Tongue (tissue), 1 donor: ENCODE measurements at regions not wholly inside any gene's neighbourhood (a gene's known extent, or its start where the extent isn't known, plus 50 kb on each side); places are given as distances from the start of the nearest gene placed in this dataset.

ENCODE experiments used
- DNase-seq: peaks from one replicate; pipeline ENCODE4 v3.0.0-alpha.2; 2015

DNA sequence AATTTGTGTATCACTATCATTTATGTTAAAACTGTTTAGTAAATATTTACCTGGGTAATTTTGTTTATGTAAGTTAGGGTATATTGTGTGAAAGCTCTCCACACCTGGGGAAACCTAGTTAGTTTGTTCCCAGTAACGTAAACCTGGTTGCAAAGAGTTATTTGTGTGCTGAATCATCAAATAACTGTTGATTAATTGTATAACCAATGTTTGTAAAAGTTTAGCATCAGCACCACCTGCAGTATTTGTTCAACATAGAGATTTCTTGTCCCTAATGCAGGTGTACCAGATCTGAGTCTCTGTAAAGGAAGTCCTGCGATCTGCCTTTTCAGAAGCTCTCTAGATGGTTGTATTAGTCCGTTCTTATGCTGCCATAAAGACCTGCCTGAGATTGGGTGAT is 440.4 kb downstream of the COL12A1 start:
- no peak for DNase-seq

DNA sequence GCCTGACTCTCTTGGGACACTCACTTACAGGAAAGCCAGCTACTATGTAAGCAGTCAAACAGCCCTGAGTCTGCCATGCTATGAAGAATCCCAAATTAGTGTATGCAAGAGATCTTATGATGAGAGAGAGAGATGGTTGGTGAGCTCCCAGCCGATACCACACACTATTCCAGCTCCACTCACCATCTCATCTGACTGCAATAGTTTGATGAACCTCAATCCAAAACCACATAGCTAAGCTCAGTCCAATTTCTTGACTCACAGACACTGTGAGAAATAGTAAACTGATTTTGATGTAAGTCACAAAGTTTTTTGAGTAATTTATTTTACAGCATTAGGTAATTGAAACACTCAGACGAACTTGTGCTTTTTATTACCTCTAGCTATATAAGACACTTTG is 441.4 kb downstream of the COL12A1 start:
- no peak for DNase-seq

DNA sequence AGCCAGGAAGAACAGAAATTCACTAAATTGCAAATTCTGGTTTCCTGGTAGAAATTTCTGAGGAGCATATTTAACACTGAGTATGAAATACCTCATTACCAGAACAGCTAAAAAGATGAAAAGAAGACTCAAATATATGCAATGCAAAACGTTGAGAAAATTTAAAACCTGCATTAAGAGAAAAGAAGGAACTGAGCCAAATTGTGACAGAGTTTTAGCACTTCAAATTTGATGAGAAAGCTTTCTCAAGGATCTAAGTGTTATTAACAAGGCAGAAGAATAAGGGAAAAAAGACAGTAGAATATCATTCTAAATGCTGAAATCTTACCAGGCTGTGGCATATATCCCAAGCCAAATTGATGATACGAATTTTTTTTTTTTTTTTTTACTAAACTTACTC is 443.0 kb downstream of the COL12A1 start:
- DNase-seq, result no peak

DNA sequence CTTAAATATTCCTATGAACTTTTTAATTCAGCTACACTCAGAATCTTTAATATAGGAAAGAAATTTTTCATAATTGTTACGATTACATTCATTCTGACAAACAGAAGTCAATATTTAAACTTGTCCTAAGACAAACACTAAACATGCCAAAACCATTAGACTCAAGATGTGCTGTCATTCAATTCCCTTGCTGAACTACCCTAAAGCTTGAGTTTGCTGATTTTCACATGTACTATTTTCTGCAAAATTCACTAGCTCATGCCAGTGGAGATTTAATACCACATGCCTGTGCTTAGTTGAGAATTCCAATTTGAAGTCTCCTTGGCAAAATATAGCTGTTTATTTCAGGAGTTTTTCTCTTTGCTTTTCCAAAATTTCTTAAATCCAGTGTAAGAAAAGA is 448.0 kb downstream of the COL12A1 start:
- no peak for DNase-seq

DNA sequence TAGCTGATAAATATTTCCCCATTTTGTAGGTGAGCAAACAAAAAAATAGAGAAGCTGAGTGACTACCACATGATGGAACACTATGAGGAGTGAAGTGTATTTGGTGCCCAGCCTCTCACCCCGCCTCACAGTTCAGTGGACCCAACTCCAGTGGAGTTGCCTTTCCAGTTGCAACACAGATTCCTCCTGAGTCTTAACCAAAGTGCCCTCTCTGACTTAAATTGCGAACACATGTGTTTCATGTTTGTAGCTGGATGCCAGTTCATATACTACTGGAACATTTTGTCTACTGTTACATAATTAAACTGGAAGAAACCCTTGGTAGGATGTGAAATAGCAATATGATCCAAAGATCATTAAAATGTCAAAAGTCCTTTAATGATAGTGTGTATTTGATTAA is 448.9 kb downstream of the COL12A1 start:
- DNase-seq, result no peak

DNA sequence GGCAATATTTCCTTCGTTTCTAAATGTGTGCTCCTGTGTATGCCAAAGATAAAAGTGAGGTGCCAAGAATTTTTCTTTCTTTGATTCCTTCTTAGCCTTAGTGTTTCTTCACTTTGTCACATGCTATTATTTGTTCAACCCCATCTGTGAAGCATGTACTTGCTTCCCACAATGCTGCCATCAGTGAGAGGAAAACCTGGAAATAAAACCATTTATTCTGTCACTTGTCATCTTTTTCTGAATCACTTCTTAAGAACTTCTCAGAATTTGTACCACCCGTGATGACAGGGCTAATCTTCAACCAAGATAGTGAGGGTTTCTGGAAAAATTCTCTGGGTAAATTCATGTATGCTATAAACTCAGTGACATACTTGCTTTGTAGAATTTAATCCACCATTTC is 450.1 kb downstream of the COL12A1 start:
- DNase-seq, result no peak

DNA sequence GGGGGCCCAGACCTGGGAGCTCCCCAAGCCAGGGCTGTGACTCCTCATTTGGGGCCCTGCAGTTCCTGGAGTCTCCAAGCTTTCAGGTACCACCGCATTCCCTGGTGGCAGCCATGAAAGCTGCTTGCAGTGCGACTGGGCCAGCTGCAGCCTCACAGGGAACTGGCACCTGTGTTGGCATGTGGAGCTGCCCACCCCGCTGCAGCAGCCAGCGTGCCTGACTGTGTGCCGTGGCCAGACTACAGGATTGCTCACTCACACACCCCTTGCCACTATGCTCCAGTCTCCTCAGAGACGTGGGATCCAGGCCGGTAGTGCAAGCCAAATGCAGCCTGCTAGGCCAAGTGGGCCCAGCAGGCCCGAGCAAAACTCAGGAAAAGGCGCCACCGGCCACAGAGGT is 450.7 kb downstream of the COL12A1 start:
- no peak for DNase-seq

DNA sequence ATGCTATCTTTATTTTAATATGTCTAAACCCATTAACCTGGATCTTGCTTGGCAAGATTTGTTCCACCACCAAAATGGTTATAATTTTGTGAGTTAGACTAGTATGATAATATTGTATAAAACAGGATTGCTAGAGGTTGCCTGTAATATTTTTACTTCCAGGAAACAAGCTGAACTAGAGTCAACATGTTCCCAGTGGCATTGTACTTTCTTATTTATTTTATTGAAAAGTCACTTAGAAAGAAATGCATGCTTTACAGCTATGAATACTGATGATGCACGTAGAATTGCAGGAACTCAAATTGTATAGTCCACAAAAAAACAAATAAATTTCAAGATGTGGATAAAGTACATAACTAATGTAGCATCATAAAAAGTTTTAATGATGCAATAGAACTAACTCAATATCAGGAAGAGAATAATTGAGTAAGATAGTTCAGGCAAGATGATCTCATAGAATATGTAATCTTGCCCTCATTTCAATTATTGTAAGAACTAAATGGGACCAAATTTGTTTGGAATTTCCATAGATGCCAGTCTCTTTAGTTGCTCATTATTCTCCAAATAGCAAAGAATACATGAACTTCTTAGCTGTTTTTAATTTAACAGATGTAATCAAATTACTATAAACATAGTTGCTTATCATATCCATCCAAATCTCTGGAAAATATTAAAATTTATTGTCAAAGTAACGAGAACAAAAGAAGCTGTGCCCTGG is 451.8 kb downstream of the COL12A1 start:
- no peak for DNase-seq

DNA sequence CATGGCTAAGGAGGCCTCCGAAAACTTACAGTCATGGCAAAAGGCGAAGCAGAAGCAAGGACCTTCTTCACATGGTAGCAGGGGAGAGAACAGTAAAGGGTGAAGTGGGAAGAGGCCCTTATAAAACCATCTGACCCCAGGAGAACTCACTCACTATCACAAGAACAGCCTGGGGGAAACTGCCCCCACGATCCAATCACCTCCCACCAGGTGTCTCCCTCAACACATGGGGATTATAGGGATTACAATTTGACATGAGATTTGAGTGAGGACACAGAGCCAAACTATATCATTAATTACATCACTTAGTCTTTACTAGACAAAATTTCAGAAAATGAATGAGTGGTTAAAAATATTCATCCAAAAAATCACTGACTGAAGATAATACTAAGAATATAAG is 453.6 kb downstream of the COL12A1 start:
- DNase-seq, result no peak

DNA sequence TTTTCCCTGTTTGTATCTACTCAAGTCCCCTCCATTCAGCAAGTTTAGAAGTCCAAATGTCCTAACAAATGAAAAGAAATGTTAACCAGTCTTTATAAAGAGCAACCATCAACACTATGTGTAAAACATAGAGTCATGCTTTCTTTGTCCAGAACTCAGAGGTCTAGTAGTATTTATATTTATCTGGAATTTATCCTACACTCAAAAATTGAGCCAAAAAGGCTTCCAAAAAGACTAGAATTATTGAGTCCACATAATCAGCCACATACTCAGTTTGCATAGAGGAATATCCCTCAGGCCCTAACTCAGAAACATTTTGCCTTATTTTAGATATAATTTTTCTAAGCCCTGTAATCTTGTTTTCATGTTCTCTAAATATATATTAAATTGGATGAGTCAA is 455.0 kb downstream of the COL12A1 start:
- DNase-seq, result no peak

DNA sequence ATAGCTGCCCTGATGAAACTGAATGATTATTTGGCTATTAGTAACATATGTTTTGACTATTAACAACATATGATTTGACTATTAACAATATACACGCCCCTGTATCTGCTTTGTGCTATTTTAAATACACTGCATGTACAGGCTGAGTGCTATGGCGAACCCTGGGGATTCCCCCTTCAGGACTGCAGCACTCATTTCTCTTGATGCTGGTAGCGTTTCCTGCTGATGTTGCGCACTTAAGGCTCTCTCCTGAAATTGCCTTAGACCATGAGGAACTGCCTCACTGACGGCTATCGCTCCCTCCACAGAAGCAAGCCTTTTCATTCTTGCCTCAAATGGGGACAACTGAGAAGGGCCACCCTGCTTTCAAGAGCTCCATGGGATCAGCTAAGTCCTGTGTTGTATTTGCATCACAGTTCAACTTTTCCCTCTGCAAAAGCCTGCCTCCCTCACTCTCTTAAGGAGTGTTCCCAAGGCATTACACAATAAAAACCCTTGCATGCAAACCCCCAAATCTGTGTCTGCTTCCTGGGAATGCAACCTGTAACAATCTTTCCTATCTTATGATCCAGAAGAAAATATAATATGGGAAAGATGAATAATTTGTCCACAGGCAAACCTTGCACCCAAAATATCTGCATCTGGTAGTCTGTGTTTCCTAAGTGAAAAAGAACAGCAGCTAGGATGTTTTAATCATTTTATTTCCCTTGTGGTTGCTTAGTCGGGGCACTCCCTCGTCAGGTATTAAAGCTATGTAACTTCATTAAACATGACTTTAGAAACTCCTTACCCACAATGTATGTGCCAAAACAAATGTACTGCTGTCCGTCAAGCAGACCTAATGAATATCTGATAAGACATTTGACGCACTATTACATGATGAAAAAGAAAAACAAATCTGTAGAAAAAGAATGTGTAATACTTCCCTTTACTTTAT is 456.4 kb downstream of the COL12A1 start:
- peak; percentile 13 for DNase-seq

DNA sequence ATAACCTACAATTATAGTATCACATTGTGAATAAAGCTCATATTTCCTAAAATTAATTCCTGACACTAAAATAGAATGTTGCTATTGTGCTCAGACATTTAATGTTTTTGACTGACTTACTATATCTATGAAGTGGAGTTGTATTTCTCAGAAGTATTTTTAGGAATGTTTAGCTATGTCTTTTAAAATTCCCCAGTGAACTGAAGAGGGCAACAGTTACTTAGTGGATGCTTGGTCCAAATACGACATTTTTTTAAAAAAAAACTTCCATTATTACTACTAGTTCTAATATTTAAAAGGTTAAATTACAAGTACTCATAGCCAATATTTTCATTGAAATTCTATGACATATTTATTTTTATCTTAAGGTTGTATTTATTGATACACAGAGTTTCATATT is 460.2 kb downstream of the COL12A1 start:
- no peak for DNase-seq

DNA sequence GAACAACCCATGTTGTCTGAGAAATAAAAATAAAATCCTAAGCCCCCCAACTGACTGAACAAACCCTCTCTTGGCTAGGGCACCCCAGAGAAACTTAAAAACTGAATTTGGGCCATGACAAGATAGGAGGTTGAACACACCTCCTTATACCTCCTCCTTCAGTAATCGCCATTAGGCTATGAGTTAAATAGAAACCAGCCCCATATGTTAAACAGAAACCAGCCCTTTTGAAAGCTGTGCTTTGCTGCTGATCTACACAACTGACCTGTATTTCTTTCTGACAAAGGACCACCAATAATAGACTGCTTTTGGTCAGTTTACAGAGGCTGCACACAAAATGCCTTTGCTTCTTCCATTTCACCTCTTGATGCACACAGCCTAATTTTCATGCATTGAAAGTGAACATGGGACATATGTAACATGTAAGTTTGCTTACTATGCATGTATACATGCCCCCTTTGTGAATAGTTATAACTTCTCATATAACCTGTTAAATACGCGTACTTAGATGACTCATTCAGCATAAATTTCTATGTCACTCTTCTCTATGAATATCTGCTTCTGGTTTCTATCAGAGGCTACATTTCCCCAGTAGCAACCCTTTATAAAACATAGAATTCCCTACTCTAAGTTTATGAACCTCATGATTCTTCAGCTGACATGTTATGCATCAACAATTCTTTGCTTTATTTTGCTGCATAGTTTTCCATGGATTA is 462.9 kb downstream of the COL12A1 start:
- no peak for DNase-seq

DNA sequence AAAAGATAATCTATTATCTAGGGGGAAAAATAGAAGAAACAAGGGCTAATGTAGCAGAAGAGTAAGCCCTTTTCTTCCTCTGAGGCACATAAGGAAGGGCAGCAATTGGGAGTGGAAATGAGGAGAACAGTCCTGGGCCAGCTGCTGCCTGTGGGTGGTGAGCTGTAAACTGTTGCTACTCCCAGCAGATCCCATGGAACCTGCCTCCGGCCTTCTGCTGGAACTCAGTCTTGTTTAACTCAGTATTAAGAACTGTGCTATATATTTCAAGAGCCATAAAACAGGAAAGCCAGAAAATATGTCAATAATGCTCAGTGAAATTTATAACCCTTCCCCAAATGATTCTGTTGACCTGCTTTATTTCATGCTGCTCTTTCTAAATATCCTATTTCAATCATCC is 464.2 kb downstream of the COL12A1 start:
- no peak for DNase-seq

DNA sequence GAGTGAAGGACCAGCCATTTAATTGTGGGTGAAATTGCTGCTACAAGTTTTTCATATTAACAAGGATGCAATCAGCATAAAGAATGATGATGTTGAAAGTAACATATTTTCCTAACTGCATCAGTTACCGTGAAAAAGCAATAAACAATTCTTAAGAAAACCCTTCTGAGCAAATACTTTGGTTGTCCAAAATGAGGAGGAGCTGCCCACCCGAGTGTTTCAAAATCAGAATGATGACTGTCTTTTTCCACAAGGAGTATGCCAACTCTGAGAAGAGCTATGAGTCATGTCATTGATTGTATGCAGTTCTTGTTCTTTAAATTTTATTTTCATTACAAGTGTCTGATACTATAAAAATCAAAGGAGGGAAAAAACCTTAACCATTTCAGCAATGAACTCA is 470.5 kb downstream of the COL12A1 start:
- peak; percentile 69 for DNase-seq

DNA sequence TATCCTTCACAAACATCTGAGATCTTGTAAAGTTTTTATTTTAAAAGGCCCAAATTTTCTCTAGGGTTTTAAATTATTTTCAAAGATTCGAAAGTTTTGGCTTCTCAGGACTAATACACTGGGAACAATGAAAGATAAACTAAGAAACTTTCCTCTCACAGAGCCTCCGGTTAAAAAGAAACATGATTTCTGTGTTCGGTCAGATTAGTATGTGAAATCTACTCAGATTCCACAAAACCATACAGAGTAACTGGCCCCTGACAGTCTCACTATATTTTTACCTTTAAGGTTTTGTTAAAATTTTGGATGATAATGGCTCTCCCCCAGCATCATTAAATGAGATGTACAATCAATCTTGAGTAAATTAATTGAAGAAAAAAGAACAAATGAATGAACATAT is 471.0 kb downstream of the COL12A1 start:
- no peak for DNase-seq

DNA sequence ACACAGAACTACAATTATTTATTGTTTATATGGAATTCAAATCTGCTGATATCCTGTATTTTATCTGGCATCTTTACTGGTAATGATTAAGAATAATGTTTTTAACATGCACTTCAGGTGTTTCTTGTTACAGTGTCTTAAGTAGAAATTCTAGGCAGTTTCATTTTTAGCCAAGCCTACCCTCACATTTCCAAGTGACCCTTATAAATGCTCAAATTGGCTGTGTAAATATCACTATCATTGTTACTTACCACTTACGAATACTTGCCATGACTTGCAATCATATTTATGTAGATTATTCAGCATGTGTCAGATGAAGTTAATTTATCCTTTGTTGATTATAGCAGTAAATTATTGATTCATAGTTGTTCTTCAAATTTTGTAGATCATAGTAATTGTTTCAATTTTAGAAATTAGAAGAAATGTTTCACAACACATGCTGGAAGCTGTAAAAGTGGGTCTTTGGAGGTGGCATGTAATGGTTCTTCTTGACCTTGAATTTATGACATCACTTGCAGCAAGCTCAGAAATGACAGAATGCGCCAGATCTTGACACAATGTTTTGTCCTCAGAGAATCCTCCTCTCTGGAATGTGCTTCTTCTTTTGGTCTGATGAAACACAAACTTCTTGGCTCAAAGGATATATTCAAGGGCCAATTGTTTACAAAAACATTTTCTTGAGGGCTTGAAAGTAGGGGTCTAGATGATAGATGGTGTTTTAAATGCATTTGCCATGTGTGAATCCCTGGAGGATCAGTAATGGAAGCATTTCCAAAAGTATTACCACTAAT is 471.8 kb downstream of the COL12A1 start:
- no peak for DNase-seq

DNA sequence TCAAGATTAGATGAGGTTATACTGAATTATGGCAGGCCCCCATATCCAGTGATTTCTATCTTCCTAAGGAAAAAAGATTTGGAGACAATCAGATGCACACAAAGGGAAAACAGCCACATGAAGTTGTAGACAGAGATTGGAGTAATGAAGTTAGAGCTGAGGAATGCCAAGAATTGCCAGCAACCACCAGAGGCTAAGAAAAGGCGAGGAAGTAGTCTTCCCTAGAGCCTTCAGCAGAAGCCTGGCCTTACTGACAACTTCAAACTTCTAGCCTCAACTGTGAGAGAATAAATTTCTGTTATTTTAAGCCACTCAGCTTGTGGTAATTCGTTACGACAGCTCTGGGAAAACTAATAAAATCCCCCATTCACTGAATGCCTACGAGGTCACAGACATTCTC is 473.9 kb downstream of the COL12A1 start:
- no peak for DNase-seq

DNA sequence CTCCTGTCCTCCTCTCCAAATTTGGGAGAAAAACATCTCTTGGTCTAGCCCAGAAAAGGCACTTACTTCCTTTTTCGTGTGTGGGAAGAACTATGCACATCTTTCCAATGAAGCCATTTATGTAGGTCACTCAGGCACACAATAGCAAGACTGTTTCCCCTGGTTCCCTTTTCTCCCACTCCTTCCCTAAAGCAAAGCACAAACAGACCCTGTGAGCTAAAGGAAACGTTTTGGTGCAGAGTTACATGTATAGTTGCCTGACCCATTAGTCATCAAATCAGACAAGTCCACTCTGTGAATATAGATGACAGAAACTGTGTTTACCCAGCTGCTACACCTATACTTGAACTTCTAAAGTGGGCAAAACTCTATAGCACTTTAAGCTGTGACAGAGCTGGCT is 474.6 kb downstream of the COL12A1 start:
- DNase-seq, result peak; percentile 38

DNA sequence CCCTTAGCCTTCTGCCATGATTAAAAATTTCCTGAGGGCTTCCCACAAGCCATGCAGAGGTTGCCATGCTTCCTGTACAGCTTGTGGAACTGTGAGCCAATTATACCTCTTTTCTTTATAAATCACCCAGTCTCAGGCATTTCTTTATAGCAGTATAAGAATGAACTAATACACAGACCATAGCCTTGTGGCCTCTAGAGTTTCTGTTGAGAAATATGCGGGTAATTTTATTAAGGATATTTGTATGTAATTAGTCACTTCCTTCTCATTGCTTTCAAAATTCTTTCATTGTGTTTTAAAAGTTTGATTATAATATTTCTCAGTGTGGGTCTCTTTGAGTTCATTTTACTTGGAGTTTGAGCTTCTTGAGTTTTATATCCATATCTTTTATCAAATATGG is 484.9 kb downstream of the COL12A1 start:
- DNase-seq, result no peak

DNA sequence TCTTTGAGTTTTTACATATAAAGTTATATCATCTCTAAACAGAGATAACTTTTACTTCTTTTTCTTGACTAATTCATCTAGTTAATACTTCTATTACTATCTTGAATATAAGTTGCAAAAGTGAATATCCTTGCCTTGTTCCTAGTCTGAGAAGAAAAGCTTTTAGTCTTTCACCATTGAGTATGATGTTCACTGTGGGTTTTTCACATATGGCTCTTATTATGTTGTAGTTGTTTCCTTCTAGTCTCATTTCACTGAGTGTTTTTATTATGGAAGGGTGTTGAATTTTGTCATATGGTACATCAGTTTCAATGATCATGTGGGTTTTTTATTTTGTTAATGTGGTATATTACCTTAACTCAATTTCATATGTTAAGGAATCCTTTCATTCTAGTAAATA is 488.3 kb downstream of the COL12A1 start:
- DNase-seq, result no peak

DNA sequence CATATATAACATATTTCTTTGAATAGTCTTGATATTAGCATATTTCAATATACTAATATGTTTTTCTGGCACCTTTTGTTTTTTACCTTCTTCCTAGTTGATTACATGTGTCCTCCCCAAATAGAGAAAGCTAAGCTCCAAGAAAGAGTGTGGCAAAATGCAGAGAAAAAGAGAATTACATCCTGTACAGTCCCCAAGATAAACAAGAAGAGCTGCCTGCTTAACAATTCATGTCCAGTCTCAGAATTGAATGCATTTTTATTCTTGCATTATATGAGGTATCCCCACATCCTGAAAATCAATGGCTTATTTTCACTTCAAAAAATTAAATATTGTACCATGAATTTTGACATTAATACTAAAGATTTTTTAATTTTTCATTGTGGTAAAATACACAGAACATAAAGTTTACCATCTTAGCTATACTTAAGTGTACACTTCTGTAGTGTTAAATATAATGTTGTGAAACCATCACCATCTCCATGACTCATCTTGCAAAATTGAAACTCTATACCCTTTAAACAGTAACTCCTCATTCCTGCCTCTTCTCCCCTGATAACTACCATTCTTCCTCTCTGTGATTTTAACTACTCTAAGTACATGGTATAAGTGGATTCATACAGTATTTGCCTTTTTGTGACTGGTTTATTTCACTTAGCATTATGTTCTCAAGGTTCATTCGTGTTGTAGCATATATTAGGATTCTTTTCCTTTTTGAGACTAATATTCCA is 490.3 kb downstream of the COL12A1 start:
- DNase-seq, result no peak
